ENCODE measurements at regions not wholly inside any gene's neighbourhood (a gene's known extent, or its start where the extent isn't known, plus 50 kb on each side); places are given as distances from the start of the nearest gene placed in this dataset.
"Not testable (repeated sequence)": the region's sequence is repeated elsewhere in the genome, so short reads cannot be mapped to it uniquely, and the experiment has no call there.

- FAIRE-seq: no peak
- no peak for DNase-seq (ENCODE audit: extremely low spot score, insufficient read length, low read depth)
These were observed 50.4 kb upstream of the CACUL1 start for GRCh38 chr10:118805146-118805545.

GRCh38 chr10:118807512-118808305, 52.9 kb upstream of the CACUL1 start:
- no peak for DNase-seq (ENCODE audit: extremely low spot score, insufficient read length, low read depth)
- no peak for FAIRE-seq

DNA sequence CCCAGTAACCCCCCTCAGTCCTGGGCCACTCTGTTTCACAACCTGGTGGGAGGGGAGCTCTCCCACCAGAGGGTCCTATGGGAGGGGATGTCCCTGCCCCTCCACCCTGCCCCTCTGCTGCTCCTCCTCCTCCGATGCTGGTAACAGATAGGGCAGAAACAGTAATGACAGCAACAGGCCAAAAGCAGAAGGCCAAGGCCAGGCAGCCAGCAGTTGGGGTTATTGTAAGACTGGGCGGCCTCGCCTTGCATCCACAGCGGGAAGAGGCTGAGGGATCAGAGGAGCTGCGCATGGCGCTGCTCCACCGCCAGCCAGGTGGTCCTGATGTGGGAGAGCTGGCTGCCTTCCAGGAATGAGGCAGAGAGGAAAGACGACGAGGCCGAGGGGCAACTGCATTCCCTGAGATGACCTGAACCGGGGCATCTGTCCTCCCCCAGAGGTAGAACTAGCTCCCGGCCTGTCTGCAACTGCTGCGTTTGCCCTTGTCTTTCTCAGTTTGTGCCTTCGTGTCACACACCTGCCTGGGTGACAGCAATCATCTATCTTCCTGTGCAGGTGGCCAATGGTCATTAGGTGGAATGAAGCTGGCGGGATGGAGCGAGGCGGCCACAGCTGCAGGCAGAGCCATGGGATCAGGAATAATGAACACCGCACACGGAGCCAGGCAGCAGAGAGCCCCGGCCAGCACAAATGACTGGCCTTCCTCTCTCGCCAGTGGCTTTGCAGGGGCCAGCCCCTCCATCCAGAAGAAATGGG, 54.0 kb upstream of the CACUL1 start:
- DNase-seq (ENCODE audit: extremely low spot score, insufficient read length, low read depth) (no peak), FAIRE-seq (no peak)

DNA sequence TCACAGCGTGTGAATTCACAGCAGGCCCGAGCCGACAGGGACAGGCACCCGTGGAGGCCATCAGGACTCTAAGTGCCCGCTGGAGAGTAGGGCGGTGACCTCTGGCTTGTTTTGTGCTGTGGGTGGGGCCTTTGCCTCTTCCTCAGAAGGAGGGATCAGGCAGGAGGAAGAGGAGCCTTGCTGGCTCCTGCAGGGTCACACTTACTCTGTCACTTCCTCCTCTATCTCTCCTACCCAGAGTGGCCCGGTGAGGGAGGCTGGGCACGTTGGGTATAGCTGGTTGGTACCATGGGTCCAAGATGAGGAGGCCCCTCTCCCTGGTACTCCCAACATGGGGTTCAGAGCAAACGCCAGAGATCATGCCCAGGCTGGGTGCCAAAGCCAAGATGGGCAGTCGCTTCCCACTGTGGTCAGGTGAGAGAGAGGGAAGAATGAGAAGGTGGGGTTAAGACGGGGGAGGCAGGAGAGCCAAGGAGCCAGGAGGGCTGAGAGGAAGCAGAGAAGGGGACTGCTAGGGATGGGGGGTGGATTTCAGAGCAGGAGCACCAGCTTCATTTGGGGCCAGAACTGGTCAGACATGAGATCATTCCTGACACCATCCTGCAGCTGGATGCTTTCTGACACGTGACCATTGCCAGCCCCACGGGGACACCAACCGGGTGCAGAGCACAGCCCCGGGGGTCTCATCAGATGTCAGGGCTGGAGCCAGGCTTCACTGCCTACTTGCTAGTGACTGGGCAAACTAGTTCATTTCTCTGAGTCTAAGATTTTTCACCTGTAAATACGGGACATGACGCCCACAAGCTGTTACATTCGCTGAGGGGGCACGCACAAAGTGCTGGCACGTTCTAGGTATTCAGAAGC, 54.8 kb upstream of the CACUL1 start:
- no peak for DNase-seq (ENCODE audit: extremely low spot score, insufficient read length, low read depth)
- FAIRE-seq: no peak

DNA sequence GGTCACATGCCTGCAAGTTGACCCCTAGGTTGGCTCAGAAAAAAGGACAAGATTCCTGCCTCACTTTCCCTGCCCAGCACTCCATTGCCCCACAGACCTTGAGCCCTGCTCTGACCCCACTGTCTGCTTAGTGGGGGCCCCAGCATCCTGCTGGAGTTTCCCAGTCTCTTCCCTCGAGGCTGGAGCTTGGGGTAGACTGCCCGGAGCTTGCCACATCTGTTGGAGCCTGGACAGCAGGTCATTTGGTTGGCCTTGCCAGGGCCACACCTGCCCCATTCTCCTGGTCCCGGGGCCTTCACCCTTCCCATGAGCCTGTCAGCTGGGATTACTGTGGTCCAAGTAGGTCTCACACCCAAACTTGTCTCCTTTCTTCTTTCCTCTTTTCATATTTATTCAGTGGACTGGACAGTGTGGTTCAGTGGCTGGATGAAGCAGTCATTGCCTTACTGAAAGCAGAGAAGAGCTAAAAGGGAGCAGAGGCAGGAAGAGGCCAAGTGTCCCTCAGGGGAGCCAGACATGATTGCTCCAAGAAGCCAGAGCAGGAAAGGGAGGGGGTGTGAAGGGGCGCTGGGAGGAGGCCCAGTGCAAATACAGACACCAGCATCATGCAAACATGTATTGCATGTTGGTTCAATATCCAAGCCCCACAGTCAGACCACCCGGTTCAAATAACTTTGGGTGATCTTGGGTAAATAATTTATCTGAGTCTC, 56.2 kb upstream of the CACUL1 start:
- FAIRE-seq: no peak
- no peak for DNase-seq (ENCODE audit: extremely low spot score, insufficient read length, low read depth)

- FAIRE-seq: no peak
These were observed 57.1 kb upstream of the CACUL1 start for GRCh38 chr10:118811675-118812392.

DNA sequence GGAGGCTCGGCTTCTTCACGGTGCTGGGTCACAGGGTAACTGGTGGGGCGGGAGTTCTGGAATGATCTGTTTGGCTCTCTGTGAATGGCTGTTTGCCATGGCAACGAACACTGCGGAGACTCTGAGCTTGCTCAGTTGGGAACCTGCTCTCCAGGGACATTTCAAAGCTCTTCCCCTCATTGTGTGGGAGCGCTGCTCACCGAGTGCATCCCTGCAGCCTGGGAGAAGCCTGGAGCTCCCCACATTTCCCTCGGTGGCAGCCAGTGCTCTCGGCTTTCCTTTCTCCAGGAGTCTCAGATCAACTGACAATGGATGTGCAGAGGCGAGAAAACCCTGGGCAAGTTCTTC, 57.6 kb upstream of the CACUL1 start:
- FAIRE-seq (no peak), DNase-seq (ENCODE audit: extremely low spot score, insufficient read length, low read depth) (no peak)

More at GRCh38 chr10:118811675-118812392, 57.1 kb upstream of the CACUL1 start:
- no peak for DNase-seq (ENCODE audit: extremely low spot score, insufficient read length, low read depth)

- DNase-seq (ENCODE audit: extremely low spot score, insufficient read length, low read depth); FAIRE-seq: not testable (repeated sequence)
These were observed 58.2 kb upstream of the CACUL1 start for GRCh38 chr10:118813001-118813400.

DNA sequence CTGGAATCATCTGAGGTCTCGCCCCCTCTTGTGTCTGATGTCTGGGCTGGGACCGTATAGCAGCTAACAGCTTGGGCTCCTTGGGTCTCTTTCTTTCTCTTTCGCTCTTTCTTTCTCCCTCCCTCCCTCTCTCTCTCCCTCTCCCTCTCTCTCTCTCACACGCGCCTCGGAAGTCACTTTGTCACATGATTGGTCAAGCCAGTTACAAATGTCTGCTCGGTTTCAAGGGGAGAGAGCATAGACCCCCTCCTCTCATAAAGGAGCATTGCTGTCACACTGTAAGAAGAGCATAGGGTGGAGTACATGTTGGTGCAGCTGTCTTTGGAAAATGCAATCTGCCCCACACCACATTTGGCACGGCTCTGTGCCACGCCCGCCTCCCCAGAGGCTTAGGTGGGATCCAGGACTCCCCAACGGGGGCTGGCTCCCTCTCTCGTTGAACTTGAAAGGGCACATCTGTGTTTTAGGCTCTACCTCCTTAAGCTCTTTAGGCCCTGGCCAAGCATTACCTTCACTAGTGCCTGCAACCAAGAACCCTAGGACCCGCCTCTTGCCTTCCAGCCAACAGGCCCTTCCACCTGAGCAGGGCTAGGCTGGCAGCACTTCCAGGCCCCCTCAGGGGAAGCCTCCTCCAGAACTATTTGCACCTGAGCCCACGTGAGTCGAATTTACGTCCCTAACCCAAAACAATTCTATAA, 61.9 kb upstream of the CACUL1 start:
- DNase-seq (ENCODE audit: extremely low spot score, insufficient read length, low read depth): no peak
- no peak for FAIRE-seq

- FAIRE-seq: no peak
These were observed 62.7 kb upstream of the CACUL1 start for GRCh38 chr10:118817328-118818068.

GRCh38 chr10:118818621-118819221, 64.0 kb upstream of the CACUL1 start:
- DNase-seq (ENCODE audit: extremely low spot score, insufficient read length, low read depth) (no peak), FAIRE-seq (no peak)

More at GRCh38 chr10:118817328-118818068, 62.7 kb upstream of the CACUL1 start:
- DNase-seq (ENCODE audit: extremely low spot score, insufficient read length, low read depth): no peak

- DNase-seq (ENCODE audit: extremely low spot score, insufficient read length, low read depth) (no peak), FAIRE-seq (no peak)
These were observed 65.8 kb upstream of the CACUL1 start for GRCh38 chr10:118820326-118821116.

- FAIRE-seq (no peak), DNase-seq (ENCODE audit: extremely low spot score, insufficient read length, low read depth) (no peak)
These were observed 68.6 kb upstream of the CACUL1 start for GRCh38 chr10:118823256-118823907.

GRCh38 chr10:118827053-118827452, 72.3 kb upstream of the CACUL1 start:
- no peak for DNase-seq (ENCODE audit: extremely low spot score, insufficient read length, low read depth)
- FAIRE-seq: no peak

GRCh38 chr10:118827466-118828155, 72.8 kb upstream of the CACUL1 start:
- no peak for DNase-seq (ENCODE audit: extremely low spot score, insufficient read length, low read depth)
- FAIRE-seq: no peak

GRCh38 chr10:118832241-118832651, 77.5 kb upstream of the CACUL1 start:
- FAIRE-seq (no peak), DNase-seq (ENCODE audit: extremely low spot score, insufficient read length, low read depth) (no peak)
